Peyer's patch (tissue), 4 donors: ENCODE measurements at regions not wholly inside any gene's neighbourhood (a gene's known extent, or its start where the extent isn't known, plus 50 kb on each side); places are given as distances from the start of the nearest gene placed in this dataset.
"Not testable (repeated sequence)": the region's sequence is repeated elsewhere in the genome, so short reads cannot be mapped to it uniquely, and the experiment has no call there.

Experiments
- DNase-seq, 3 donors: peaks; one replicate each; pipeline ENCODE4 v3.0.0-alpha.2; 2017 to 2019
- H3K27ac ChIP-seq, 4 donors: fragments of 200-600 bp; sonication (generic); one replicate each; pipeline ENCODE4 v1.5.1; 2016 to 2019
- H3K27me3 ChIP-seq, 2 donors: fragments of 200-600 bp; sonication (generic); one replicate each; pipeline ENCODE4 v1.5.1; 2019
- H3K36me3 ChIP-seq, 3 donors: fragments of 200-600 bp; sonication (generic); one replicate each; pipeline ENCODE4 v1.5.1; 2016 to 2019
- H3K4me1 ChIP-seq, 4 donors: fragments of 200-600 bp; sonication (generic); one replicate each; pipeline ENCODE4 v1.5.1; 2016 to 2019
- H3K4me3 ChIP-seq, 4 donors: fragments of 200-600 bp; sonication (generic); 1 replicate in 3 of 4; 2 replicates in 1 of 4; pipeline ENCODE4 v1.5.1; 2016 to 2019; ENCODE audit warnings: mild to moderate bottlenecking in 1 of 4
- H3K9me3 ChIP-seq, 4 donors: fragments of 200-600 bp; sonication (generic); one replicate each; pipeline ENCODE4 v1.5.1; 2016 to 2019; ENCODE audit warnings: mild to moderate bottlenecking in 1 of 4
- CTCF ChIP-seq, 6 experiments: fragments of 450-650 bp in 4 of 6; fragments of 200-600 bp in 2 of 6; sonication (generic) in 1 of 6; IDR thresholded peaks; one replicate each; pipeline ENCODE4 v1.5.1; 2017 to 2019; ENCODE audit warnings: antibody characterized with exemption in 6 of 6, mild to moderate bottlenecking in 3 of 6, moderate library complexity in 1 of 6
- POLR2A ChIP-seq, 2 donors: fragments of 450-650 bp; IDR thresholded peaks; one replicate each; pipeline ENCODE4 v1.5.1; 2017; ENCODE audit warnings: antibody characterized with exemption in 2 of 2, mild to moderate bottlenecking in 2 of 2, moderate library complexity in 2 of 2

GRCh38 chr5:167936944-167937634 is 354.4 kb upstream of the WWC1 start:
- H3K4me1 ChIP-seq: no peaks in the 10 kb centered on the region
- H3K27ac ChIP-seq: no peak overlapping the region
- DNase-seq: no peak
- no peaks in the 10 kb centered on the region for H3K27me3 ChIP-seq
- TF ChIP-seq POLR2A (IDR thresholded peaks at IDR 0.05) (no peak), CTCF (IDR thresholded peaks at IDR 0.05) (no peak)
- H3K9me3 ChIP-seq: no peaks in the 10 kb centered on the region
- H3K4me3 ChIP-seq: no peak overlapping the region
- H3K36me3 ChIP-seq: no peaks in the 10 kb centered on the region

- H3K9me3 ChIP-seq: no peaks in the 10 kb centered on the region
- TF ChIP-seq CTCF (IDR thresholded peaks at IDR 0.05) (no peak), POLR2A (IDR thresholded peaks at IDR 0.05) (no peak)
- H3K27ac ChIP-seq: no peak overlapping the region
- H3K4me3 ChIP-seq: no peak overlapping the region
- H3K4me1 ChIP-seq: no peaks in the 10 kb centered on the region
- H3K27me3 ChIP-seq: no peaks in the 10 kb centered on the region
- no peaks in the 10 kb centered on the region for H3K36me3 ChIP-seq
- DNase-seq: no peak
Measured at GRCh38 chr5:167937635-167937998, 353.8 kb upstream of the WWC1 start.

GRCh38 chr5:167939686-167940085 is 351.8 kb upstream of the WWC1 start:
- Histone ChIP-seq H3K36me3 (no peaks in the 10 kb centered on the region), H3K27ac (no peak overlapping the region), H3K9me3 (no peaks in the 10 kb centered on the region), H3K4me1 (no peaks in the 10 kb centered on the region), H3K27me3 (no peaks in the 10 kb centered on the region), H3K4me3 (no peak overlapping the region)
- no peak for DNase-seq
- TF ChIP-seq POLR2A (IDR thresholded peaks at IDR 0.05) (no peak), CTCF (IDR thresholded peaks at IDR 0.05) (no peak)

- H3K27me3 ChIP-seq: no peaks in the 10 kb centered on the region
- TF ChIP-seq CTCF (IDR thresholded peaks at IDR 0.05) (no peak), POLR2A (IDR thresholded peaks at IDR 0.05) (no peak)
- H3K9me3 ChIP-seq: no peaks in the 10 kb centered on the region
- no peaks in the 10 kb centered on the region for H3K36me3 ChIP-seq
- no peak overlapping the region for H3K27ac ChIP-seq
- no peak overlapping the region for H3K4me3 ChIP-seq
- DNase-seq: no peak
- no peaks in the 10 kb centered on the region for H3K4me1 ChIP-seq
Measured at GRCh38 chr5:167940911-167941310, 350.5 kb upstream of the WWC1 start.

GRCh38 chr5:167941556-167941955 is 349.9 kb upstream of the WWC1 start:
- H3K4me1 ChIP-seq, H3K36me3 ChIP-seq, H3K27me3 ChIP-seq, H3K4me3 ChIP-seq, DNase-seq, H3K27ac ChIP-seq, H3K9me3 ChIP-seq: not testable (repeated sequence)

- H3K27ac ChIP-seq: no peak overlapping the region
Measured at GRCh38 chr5:167943343-167943742, 348.1 kb upstream of the WWC1 start.

More at GRCh38 chr5:167943343-167943742, 348.1 kb upstream of the WWC1 start:
- TF ChIP-seq POLR2A (IDR thresholded peaks at IDR 0.05): no peak
- no peak for TF ChIP-seq CTCF (IDR thresholded peaks at IDR 0.05)
- no peak overlapping the region for H3K4me3 ChIP-seq
- DNase-seq: no peak
- no peaks in the 10 kb centered on the region for H3K9me3 ChIP-seq
- no peaks in the 10 kb centered on the region for H3K4me1 ChIP-seq
- H3K36me3 ChIP-seq: no peaks in the 10 kb centered on the region
- H3K27me3 ChIP-seq: no peaks in the 10 kb centered on the region
